K562 (cell line): ENCODE measurements at regions not wholly inside any gene's neighbourhood (a gene's known extent, or its start where the extent isn't known, plus 50 kb on each side); places are given as distances from the start of the nearest gene placed in this dataset.

Source experiments
- ATAC-seq: fragments of 200-7000 bp; cut with Tn5 transposase; 3 replicates; pipeline ENCODE4 v1.9.1; 2020; ENCODE audit warnings: moderate library complexity
- BruUV-seq: library from RNA; stranded (reverse); fragments of 400-500 nt; replicated peaks from 2 replicates; lab custom pipeline; 2021; lab: Mats Ljungman, UMichigan
- CTCF ChIA-PET: fragments of 300-600 bp; formaldehyde crosslinking; extraction: SDS; loops from one replicate; lab custom pipeline; 2021; ENCODE audit warnings: low intra/inter-chr PET ratio; lab: Yijun Ruan, JAX
- POLR2A ChIA-PET: fragments of 300-600, 350-650 bp; sonication (Branson Sonifier 250); formaldehyde crosslinking; extraction: SDS; loops from one replicate; lab custom pipeline; 2021; ENCODE audit warnings: antibody characterized with exemption, inconsistent platforms; lab: Yijun Ruan, JAX
- DNase-seq, 4 experiments: peaks; one replicate each; pipeline versions ENCODE4 v3.0.0 to v3.0.0-alpha.2; 2011 to 2018; ENCODE audit warnings: low spot score in 3 of 4, mixed read lengths in 3 of 4; ENCODE audit errors: extremely low read depth in 1 of 4
- FAIRE-seq: peaks from 2 replicates; lab custom pipeline; 2011; peaks lifted over from hg19 to GRCh38; lab: Jason Lieb, UNC
- H2AFZ ChIP-seq: 2 replicates; pipeline ENCODE4 v1.6.0; 2011; ENCODE audit warnings: low read depth, low read length, control low read depth, inconsistent platforms
- H3K27ac ChIP-seq: fragments of 200-600 bp; 3 replicates; pipeline ENCODE4 v1.8.0; 2011; ENCODE audit warnings: low read depth, mild to moderate bottlenecking, control low read depth, inconsistent platforms, low read length, moderate library complexity, mixed read lengths; ENCODE audit errors: extremely low read depth
- H3K27me3 ChIP-seq, 2 experiments: fragments of 300-600 bp in 1 of 2; 2 replicates in 1 of 2; 3 replicates in 1 of 2; pipeline versions ENCODE4 v1.6.0 to v1.8.0; 2011; ENCODE audit warnings: inconsistent platforms in 2 of 2, low read length in 2 of 2, mild to moderate bottlenecking in 1 of 2, mixed read lengths in 1 of 2, moderate library complexity in 1 of 2; ENCODE audit not compliant: control insufficient read depth in 2 of 2, insufficient read depth in 2 of 2
- H3K36me3 ChIP-seq: fragments of 300-600 bp; 3 replicates; pipeline ENCODE4 v1.8.0; 2011; ENCODE audit warnings: mild to moderate bottlenecking, low read length, inconsistent platforms; ENCODE audit not compliant: control insufficient read depth, insufficient read depth
- H3K4me1 ChIP-seq, 2 experiments: fragments of 200-600 bp in 1 of 2; replicated peaks in 1 of 2; 2 replicates in 1 of 2; 3 replicates in 1 of 2; pipeline versions ENCODE4 v1.5.1 to v1.8.0; 2011; ENCODE audit warnings: inconsistent platforms in 2 of 2, low read length in 2 of 2, mild to moderate bottlenecking in 1 of 2, mixed read lengths in 1 of 2, moderate library complexity in 1 of 2; ENCODE audit not compliant: control insufficient read depth in 2 of 2, insufficient read depth in 2 of 2
- H3K4me2 ChIP-seq: 2 replicates; pipeline ENCODE4 v1.6.1; 2011; ENCODE audit warnings: low read length, control low read depth, inconsistent platforms, mixed read lengths; ENCODE audit not compliant: insufficient read depth
- H3K4me3 ChIP-seq: fragments of 200-600 bp; sonication (generic), shearing (Covaris generic); 2 replicates; pipeline ENCODE4 v1.5.1; 2016; ENCODE audit warnings: control low read depth, inconsistent platforms
- H3K79me2 ChIP-seq: fragments of 200-600 bp; 3 replicates; pipeline ENCODE4 v1.8.0; 2011; ENCODE audit warnings: low read length, inconsistent platforms; ENCODE audit not compliant: control insufficient read depth, insufficient read depth
- H3K9ac ChIP-seq, 2 experiments: 2 replicates each; pipeline versions ENCODE4 v1.6.0 to v1.6.1; 2011; ENCODE audit warnings: low read depth in 2 of 2, low read length in 2 of 2, control low read depth in 1 of 2, inconsistent platforms in 1 of 2, mild to moderate bottlenecking in 1 of 2, mixed read lengths in 1 of 2; ENCODE audit not compliant: insufficient read depth in 1 of 2
- H3K9me1 ChIP-seq: one replicate; pipeline ENCODE4 v1.6.0; 2011; ENCODE audit warnings: inconsistent platforms, mild to moderate bottlenecking, low read length, moderate library complexity; ENCODE audit not compliant: control insufficient read depth, insufficient read depth
- H3K9me3 ChIP-seq: replicated peaks from 2 replicates; pipeline ENCODE4 v1.5.1; 2011; ENCODE audit warnings: low read depth, low read length, inconsistent platforms; ENCODE audit not compliant: control insufficient read depth, insufficient read depth
- H4K20me1 ChIP-seq: replicated peaks from 2 replicates; pipeline ENCODE4 v1.6.1; 2011; ENCODE audit warnings: low read length, inconsistent platforms, mixed read lengths; ENCODE audit not compliant: control insufficient read depth, insufficient read depth
- BHLHE40 ChIP-seq: IDR thresholded peaks from 2 replicates; pipeline ENCODE4 v1.6.1; 2011; ENCODE audit warnings: low read length, improper control_type of control experiment
- CBFB ChIP-seq: sonication (generic); formaldehyde crosslinking; IDR thresholded peaks from 2 replicates; pipeline ENCODE4 v1.4.0; 2020; ENCODE audit warnings: mild to moderate bottlenecking, missing genetic modification reagents
- CHCHD3 ChIP-seq: fragments of 250-450 bp; sonication (Bioruptor Pico); IDR thresholded peaks from 2 replicates; pipeline ENCODE4 v2.1.2; 2022; ENCODE audit warnings: mild to moderate bottlenecking
- HEY1 ChIP-seq: fragments of 250-450 bp; sonication (Bioruptor Pico); IDR thresholded peaks from 2 replicates; pipeline ENCODE4 v1.5.0; 2020; ENCODE audit warnings: mild to moderate bottlenecking, moderate library complexity, borderline replicate concordance
- OTX1 ChIP-seq: fragments of 450-650 bp; formaldehyde crosslinking; IDR thresholded peaks from 2 replicates; pipeline ENCODE4 v1.4.0; 2022; ENCODE audit warnings: mild to moderate bottlenecking
- RBM39 ChIP-seq: fragments of 200-400 bp; formaldehyde crosslinking; optimal IDR thresholded peaks from 2 replicates; pipeline ENCODE3; 2018; ENCODE audit warnings: low read depth, low read length
- SIN3A ChIP-seq, 2 experiments: fragments of 150-350 bp in 1 of 2; IDR thresholded peaks; 2 replicates each; pipeline ENCODE4 v1.6.1; 2011 to 2016; ENCODE audit warnings: borderline replicate concordance in 2 of 2, low read depth in 2 of 2, low read length in 2 of 2, mild to moderate bottlenecking in 2 of 2, moderate library complexity in 2 of 2; ENCODE audit not compliant: control insufficient read depth in 1 of 2
- ZFP30 ChIP-seq: fragments of 250-450 bp; sonication (Bioruptor Pico); IDR thresholded peaks from 2 replicates; pipeline ENCODE4 v1.8.0; 2022; ENCODE audit warnings: moderate library complexity, mild to moderate bottlenecking, inconsistent platforms, borderline replicate concordance
- ZNF197 ChIP-seq: fragments of 200-800 bp; sonication (Bioruptor generic); IDR thresholded peaks from 2 replicates; pipeline ENCODE4 v1.6.1; 2016; ENCODE audit warnings: low read depth, missing genetic modification characterization, missing compliant biosample characterization
- WGBS: fragments of 100-300 bp; shearing (Covaris generic); methylation state at CpG from one replicate; pipeline ENCODE4 v1.1.6; 2016; ENCODE audit warnings: low coverage, mixed read lengths; ENCODE audit not compliant: insufficient coverage; ENCODE audit errors: missing lambda C conversion rate; 5-methylcytosine and 5-hydroxymethylcytosine counted together
- in situ Hi-C: fragments of 300-500 bp; cut with MboI; formaldehyde crosslinking; loops from 4 replicates; pipeline ENCODE4 v1.15.0; 2018; ENCODE audit warnings: inconsistent platforms, mixed read lengths
- intact Hi-C: fragments of 100-400 bp; cut with micrococcal nuclease; formaldehyde crosslinking; loops from 2 replicates; pipeline ENCODE4 v1.14.2; 2022
- TF ChIP-seq, protein P1 (sequence below): sonication (generic); formaldehyde crosslinking; IDR thresholded peaks from 2 replicates; pipeline ENCODE4 v1.8.1; 2023; ENCODE audit warnings: mild to moderate bottlenecking, missing genetic modification reagents
- TF ChIP-seq, protein P2 (sequence below): sonication (generic); formaldehyde crosslinking; IDR thresholded peaks from 2 replicates; pipeline ENCODE4 v1.8.0; 2023; ENCODE audit warnings: missing genetic modification reagents, mild to moderate bottlenecking, borderline replicate concordance

DNA sequence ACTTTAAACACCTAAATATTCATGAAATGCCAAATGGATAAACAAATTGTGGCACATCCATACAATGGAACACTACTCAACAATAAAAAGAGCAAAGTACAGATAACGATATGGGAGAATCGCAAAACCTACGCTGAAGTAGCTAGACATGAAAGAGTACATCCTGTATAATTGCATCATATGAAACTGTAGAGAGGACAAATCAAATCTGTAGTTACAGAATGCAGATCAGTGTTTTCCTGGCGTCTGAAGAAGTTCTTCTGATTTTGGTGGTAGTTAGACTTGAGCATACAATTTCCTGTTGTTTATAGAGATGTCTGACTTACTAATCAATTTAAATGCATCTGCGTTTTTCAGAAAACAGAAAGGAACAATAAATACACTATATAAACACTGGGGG, 394.4 kb downstream of the SOCS6 start:
- ATAC-seq (no peak), FAIRE-seq (no peak), DNase-seq (no peak)
- no peaks in the 10 kb centered on the region for H3K4me1 ChIP-seq
- POLR2A ChIA-PET: no interaction called here
- in situ Hi-C loops: no loop called here
- CTCF ChIA-PET: no interaction called here
- no TSS peak for BruUV-seq
- no peaks in the 10 kb centered on the region for H3K79me2 ChIP-seq
- H3K27ac ChIP-seq: no peak overlapping the region
- H3K9me1 ChIP-seq: no peaks in the 10 kb centered on the region
- WGBS: 6% methylated on average over 3 of the region's 5 CpGs
- no peaks in the 10 kb centered on the region for H4K20me1 ChIP-seq
- H3K9ac ChIP-seq: no peak overlapping the region
- no peak overlapping the region for H2AFZ ChIP-seq
- no peaks in the 10 kb centered on the region for H3K9me3 ChIP-seq
- H3K27me3 ChIP-seq: no peaks in the 10 kb centered on the region
- H3K4me3 ChIP-seq: no peak overlapping the region
- intact Hi-C loops: no loop called here
- H3K4me2 ChIP-seq: no peak overlapping the region
- H3K36me3 ChIP-seq: no peaks in the 10 kb centered on the region
- TF ChIP-seq ZNF197 (CRISPR knock-in tag) (no peak), OTX1 (CRISPR knock-in tag) (no peak), ZFP30 (no peak), CHCHD3 (CRISPR knock-in tag) (no peak), RBM39 (no peak), SIN3A (IDR thresholded peaks at IDR 0.05; ENCODE audit: borderline replicate concordance in 2 of 2, control insufficient read depth in 1 of 2, low read depth in 2 of 2, low read length in 2 of 2) (no peak), HEY1 (CRISPR knock-in tag) (no peak), BHLHE40 (no peak), CBFB (CRISPR knock-in tag) (no peak)
- TF ChIP-seq, protein P1, sequence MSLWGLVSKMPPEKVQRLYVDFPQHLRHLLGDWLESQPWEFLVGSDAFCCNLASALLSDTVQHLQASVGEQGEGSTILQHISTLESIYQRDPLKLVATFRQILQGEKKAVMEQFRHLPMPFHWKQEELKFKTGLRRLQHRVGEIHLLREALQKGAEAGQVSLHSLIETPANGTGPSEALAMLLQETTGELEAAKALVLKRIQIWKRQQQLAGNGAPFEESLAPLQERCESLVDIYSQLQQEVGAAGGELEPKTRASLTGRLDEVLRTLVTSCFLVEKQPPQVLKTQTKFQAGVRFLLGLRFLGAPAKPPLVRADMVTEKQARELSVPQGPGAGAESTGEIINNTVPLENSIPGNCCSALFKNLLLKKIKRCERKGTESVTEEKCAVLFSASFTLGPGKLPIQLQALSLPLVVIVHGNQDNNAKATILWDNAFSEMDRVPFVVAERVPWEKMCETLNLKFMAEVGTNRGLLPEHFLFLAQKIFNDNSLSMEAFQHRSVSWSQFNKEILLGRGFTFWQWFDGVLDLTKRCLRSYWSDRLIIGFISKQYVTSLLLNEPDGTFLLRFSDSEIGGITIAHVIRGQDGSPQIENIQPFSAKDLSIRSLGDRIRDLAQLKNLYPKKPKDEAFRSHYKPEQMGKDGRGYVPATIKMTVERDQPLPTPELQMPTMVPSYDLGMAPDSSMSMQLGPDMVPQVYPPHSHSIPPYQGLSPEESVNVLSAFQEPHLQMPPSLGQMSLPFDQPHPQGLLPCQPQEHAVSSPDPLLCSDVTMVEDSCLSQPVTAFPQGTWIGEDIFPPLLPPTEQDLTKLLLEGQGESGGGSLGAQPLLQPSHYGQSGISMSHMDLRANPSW (CRISPR knock-in tag): no peak
- TF ChIP-seq, protein P2, sequence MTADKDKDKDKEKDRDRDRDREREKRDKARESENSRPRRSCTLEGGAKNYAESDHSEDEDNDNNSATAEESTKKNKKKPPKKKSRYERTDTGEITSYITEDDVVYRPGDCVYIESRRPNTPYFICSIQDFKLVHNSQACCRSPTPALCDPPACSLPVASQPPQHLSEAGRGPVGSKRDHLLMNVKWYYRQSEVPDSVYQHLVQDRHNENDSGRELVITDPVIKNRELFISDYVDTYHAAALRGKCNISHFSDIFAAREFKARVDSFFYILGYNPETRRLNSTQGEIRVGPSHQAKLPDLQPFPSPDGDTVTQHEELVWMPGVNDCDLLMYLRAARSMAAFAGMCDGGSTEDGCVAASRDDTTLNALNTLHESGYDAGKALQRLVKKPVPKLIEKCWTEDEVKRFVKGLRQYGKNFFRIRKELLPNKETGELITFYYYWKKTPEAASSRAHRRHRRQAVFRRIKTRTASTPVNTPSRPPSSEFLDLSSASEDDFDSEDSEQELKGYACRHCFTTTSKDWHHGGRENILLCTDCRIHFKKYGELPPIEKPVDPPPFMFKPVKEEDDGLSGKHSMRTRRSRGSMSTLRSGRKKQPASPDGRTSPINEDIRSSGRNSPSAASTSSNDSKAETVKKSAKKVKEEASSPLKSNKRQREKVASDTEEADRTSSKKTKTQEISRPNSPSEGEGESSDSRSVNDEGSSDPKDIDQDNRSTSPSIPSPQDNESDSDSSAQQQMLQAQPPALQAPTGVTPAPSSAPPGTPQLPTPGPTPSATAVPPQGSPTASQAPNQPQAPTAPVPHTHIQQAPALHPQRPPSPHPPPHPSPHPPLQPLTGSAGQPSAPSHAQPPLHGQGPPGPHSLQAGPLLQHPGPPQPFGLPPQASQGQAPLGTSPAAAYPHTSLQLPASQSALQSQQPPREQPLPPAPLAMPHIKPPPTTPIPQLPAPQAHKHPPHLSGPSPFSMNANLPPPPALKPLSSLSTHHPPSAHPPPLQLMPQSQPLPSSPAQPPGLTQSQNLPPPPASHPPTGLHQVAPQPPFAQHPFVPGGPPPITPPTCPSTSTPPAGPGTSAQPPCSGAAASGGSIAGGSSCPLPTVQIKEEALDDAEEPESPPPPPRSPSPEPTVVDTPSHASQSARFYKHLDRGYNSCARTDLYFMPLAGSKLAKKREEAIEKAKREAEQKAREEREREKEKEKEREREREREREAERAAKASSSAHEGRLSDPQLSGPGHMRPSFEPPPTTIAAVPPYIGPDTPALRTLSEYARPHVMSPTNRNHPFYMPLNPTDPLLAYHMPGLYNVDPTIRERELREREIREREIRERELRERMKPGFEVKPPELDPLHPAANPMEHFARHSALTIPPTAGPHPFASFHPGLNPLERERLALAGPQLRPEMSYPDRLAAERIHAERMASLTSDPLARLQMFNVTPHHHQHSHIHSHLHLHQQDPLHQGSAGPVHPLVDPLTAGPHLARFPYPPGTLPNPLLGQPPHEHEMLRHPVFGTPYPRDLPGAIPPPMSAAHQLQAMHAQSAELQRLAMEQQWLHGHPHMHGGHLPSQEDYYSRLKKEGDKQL (CRISPR knock-in tag): no peak
